ENCODE measurements at regions not wholly inside any gene's neighbourhood (a gene's known extent, or its start where the extent isn't known, plus 50 kb on each side); places are given as distances from the start of the nearest gene placed in this dataset.

- DNase-seq, result no peak
Measured at GRCh38 chr17:77396610-77397009, 255.8 kb downstream of the SEC14L1 start.

- DNase-seq, result no peak
Measured at GRCh38 chr17:77398274-77398673, 257.5 kb downstream of the SEC14L1 start.

DNA sequence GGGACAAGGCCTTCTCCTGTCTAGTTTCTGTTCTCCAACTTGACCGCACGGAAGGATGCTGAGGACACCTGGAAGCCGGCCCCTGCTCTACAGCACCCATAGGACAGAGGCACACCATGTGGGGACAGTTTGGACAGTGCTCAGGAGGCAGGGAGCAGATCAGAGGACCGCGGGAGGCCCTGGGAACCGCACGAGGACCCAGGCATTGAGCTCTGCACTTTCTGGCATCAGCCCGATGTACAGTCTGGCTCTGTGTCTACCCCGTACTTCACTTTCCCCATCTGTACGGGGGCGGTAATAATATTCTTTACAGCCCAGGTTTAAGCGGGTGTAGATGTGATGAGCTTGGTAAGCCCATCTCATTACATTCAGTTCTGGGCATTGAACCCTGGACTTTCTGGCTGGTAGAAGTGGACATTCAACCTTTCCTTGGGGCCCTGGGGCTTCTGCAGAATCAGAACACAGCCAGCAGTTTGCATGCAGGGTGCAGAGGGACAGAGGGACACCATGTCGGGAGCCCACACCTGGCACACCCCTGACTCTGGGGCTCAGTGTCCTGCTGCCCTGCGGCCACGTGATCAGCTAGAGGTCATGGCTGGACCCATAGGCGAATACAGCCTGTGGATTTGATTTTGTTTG lies 258.7 kb downstream of the SEC14L1 start:
- DNase-seq, result no peak

DNA sequence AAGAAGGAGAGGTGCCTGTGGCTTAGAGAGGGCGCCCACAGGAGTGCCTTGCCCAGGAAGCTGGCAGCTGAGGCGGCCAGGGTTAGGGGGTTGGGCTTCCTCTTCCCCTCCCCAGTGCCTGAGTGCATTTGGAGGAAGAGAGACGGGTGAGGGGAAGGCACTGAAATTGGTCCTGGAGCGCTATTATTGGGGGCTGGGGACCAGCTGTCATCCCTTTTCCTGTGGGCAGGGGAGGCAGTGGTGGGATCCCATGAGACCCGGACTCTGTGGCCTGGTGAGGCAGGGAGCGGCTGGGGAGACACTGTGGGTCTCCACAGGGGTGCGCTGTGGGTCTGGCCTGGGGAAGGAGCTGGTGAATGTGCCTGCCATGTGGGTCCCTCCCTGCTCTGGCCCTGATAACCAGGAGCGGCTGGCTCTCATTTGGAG lies 259.7 kb downstream of the SEC14L1 start:
- peak; percentile 86 to 88 for DNase-seq

DNA sequence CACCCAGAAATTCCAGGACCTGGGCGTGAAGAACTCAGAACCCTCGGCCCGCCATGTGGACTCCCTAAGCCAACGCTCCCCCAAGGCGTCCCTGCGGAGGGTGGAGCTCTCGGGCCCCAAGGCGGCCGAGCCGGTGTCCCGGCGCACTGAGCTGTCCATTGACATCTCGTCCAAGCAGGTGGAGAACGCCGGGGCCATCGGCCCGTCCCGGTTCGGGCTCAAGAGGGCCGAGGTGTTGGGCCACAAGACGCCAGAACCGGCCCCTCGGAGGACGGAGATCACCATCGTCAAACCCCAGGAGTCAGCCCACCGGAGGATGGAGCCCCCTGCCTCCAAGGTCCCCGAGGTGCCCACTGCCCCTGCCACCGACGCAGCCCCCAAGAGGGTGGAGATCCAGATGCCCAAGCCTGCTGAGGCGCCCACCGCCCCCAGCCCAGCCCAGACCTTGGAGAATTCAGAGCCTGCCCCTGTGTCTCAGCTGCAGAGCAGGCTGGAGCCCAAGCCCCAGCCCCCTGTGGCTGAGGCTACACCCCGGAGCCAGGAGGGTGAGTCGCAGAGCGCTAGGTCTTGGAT lies 261.5 kb downstream of the SEC14L1 start:
- DNase-seq, result no peak

- no peak for DNase-seq
Measured at GRCh38 chr17:77403854-77404253, 263.1 kb downstream of the SEC14L1 start.

- peak; percentile 82 to 85 for DNase-seq
Measured at GRCh38 chr17:77404812-77405581, 264.2 kb downstream of the SEC14L1 start.

GRCh38 chr17:77405867-77406732 lies 265.3 kb downstream of the SEC14L1 start:
- no peak for DNase-seq

DNA sequence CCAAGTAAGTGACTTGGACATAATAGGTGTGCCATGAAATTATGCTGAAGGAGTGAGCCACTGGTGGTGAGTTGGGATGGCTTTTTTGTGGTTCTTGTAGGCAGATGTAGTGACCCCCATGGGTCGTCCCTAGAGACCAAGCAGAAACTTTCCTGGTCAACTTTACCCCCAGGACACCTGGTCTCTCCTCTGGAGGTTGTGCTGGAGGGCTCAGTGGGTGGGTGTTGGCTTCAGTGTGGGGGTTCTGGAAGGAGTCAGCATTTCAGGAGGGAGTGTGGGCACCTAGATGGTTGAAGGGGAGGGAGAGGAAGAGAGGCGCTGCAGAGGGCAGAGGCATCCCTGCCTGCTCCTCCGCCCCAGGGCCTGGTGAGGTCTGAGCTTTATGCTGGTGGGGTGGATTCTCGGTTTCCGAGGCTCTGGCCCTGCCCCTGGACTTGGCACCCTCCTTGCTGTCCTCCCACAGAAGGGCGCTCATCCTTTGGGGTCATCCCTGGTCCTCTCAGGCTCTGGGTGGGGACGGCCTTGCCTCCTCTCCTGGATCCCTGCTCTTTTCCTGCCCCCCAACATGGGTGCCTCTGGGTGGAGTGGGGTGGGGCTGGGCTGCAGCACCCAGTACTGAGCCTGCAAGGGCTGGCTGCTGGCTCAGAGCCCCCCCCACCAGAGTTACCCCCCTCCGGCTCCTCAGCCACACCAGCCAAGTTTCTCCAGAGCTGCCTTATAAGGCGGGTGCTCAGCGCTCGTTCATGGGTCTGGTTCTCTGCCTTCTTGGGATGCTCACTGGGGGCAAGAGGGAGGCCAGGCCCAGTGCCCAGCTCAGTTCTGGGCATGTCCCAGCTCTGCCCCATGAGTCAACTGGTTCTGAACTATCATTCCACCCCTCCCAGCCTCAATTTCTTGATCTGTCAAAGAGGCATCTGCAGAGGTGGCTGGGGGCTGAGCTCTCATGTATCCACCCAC lies 266.8 kb downstream of the SEC14L1 start:
- no peak for DNase-seq

DNA sequence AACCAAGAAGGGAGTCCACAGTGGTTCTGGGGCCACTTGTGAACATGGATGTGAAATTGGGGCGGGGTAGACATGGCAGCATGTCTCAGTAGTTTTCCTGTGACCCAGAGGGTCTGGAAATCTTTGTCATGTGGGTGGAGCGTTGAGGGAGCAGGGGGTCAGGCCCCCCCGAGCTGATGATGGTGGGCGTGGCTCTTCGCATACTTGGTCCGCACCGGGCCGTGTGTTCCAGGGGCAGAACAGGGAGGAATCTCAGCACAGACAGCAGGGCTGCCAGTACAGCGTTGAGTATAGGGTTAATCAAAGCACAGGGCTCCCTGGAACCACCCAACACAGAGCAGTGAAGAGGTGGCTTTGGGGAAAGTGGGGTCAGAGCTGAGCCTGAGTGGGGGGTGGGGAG lies 267.5 kb downstream of the SEC14L1 start:
- no peak for DNase-seq

GRCh38 chr17:77409282-77410161 lies 268.8 kb downstream of the SEC14L1 start:
- no peak for DNase-seq

- no peak for DNase-seq
Measured at GRCh38 chr17:77410470-77410869, 269.7 kb downstream of the SEC14L1 start.

- DNase-seq, result no peak
Measured at GRCh38 chr17:77414811-77415400, 274.1 kb downstream of the SEC14L1 start.

GRCh38 chr17:77416105-77416713 lies 275.4 kb downstream of the SEC14L1 start:
- no peak for DNase-seq

- DNase-seq, result no peak
Measured at GRCh38 chr17:77417575-77417974, 276.8 kb downstream of the SEC14L1 start.

DNA sequence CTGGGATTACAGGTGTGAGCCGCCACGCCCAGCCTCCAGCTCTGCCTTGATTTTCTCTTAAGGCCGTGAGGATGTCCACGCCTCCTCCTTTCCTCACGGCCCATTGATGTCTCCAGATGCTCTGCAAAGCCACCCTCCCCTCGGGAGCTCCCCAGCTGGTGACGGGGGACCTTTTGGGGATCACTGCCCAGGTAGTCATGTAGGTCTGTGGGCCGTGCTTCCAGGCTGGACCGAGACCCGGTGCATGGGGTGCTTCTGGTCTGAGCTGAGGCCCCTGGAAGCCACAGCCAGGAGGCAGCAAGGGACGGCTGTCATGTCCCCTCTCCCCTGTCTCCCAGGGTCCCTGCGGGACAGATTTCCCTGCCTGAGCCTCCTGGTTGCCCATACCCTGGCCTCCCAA lies 277.8 kb downstream of the SEC14L1 start:
- DNase-seq, result no peak

DNA sequence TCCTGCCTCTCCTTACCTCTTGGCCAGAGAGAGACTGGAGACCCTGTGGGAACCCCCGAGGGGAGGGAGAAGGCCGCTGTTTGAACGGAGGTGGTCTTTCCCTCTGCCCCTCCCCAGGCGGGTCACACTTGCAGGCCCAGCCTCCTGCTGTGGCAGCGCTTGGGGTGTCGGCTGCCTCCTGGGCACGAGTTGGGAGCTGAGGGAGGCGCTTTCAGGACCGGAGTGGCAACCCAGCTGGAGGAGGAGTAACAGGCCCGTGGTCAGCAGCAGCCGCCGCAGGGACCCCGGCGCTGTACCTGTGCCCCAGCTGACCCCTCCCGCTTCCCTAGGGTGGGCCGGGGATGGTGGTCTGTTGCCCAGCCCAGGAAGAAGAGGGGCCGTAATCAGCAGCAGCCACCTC lies 278.3 kb downstream of the SEC14L1 start:
- DNase-seq, result no peak

GRCh38 chr17:77419547-77420094 lies 278.9 kb downstream of the SEC14L1 start:
- DNase-seq, result no peak

DNA sequence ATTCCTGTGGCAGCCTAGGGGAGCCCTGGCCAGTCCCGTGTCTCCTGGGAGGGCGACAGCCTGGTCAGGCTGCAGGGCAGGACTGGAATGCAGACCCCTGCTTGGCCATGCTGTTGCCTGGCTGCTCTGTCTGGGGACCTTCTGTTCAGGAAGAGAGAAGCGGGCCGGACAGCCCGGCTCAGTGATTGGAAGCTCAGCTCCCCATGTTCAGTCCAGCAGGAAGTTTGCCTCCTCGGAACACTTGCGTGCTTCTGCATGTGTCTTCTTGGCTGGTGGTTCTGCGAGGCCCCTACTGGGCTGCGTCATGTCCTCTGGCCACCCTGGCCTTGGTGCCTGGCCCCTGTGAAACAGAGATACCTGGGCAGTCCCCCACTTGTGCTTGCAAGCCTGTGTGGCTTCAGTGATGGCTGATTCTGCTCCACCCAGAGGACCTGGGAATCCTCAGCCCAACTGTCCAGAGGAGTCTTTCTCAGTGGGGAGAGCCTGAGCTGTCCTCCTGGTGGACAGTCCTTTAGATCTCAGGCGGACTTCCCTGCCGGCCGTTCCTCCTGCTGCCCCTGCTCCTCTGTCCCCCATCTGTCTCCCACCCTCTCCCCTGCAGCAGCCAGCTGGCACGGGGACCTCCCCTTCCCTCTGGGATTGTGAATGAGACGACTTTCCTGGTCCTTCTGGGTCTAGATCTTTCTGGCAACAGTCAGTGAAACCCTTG lies 279.5 kb downstream of the SEC14L1 start:
- DNase-seq, result no peak

Data from stimulated activated CD4-positive, alpha-beta T cell treated with anti-CD3 and anti-CD28 coated beads, Interleukin-2, amount 100 ng/mL, for 24 hours (primary cell).